GM12864 (cell line): ENCODE measurements at regions not wholly inside any gene's neighbourhood (a gene's known extent, or its start where the extent isn't known, plus 50 kb on each side); places are given as distances from the start of the nearest gene placed in this dataset.

Experiments
- DNase-seq: peaks from one replicate; pipeline ENCODE4 v3.0.0-alpha.2; 2011; ENCODE audit warnings: low read depth
- H3K4me3 ChIP-seq: 2 replicates; pipeline ENCODE4 v1.5.1; 2011; ENCODE audit warnings: mild to moderate bottlenecking, low read depth, low read length, control low read depth
- CTCF ChIP-seq: IDR thresholded peaks from 2 replicates; pipeline ENCODE4 v1.5.1; 2011; ENCODE audit warnings: low read depth, mild to moderate bottlenecking, moderate library complexity, low read length, control low read depth, inconsistent platforms; ENCODE audit errors: missing control alignments

GRCh38 chr12:69083689-69084088 lies 150.7 kb upstream of the CPM start:
- no peak for TF ChIP-seq CTCF
- no peak overlapping the region for H3K4me3 ChIP-seq
- no peak for DNase-seq

DNA sequence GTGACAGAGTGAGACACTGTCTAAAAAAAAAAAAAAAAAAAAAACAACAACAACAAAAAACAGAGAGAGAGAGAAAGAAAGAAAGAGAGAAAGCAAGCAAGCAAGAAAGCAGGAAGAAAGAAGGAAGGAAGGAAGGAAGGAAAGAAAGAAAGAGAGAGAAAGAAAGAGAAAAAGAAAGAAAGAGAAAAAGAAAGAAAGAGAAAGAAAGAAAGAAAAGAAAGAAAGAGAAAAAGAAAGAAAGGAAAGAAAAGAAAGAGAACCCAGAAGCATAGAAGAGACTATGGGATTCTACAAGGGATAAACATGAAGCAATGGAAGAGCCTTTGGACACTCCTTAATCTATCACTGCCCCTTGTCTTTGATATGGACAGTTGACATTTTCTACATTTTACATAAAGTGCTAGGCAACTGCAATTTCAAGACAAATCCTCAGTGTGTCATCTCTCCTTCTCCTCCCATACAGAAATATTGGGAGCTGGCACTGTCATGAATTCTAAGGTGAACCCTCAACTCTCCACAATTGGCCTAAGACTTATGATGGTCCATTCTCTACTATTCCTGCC lies 151.9 kb upstream of the CPM start:
- no peak for TF ChIP-seq CTCF
- H3K4me3 ChIP-seq, result no peak overlapping the region
- DNase-seq, result no peak

DNA sequence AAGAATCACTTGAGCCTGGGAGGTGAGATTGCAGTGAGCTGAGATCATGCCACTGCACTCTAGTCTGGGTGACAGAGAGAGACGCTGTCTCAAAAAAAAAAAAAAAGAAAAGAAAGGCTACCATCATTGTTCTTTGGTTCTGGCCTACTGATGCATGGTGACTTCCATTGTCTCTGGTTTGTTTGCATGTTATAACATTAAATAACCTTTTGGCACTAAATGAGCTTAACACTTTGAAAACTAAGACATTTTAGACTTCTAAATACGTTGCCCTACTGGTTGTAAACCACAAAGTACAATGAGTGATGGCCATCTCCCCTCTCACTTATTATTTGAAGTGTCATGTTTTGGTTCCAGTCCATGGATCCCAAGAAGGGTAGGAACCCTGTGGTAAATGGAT lies 152.9 kb upstream of the CPM start:
- no peak for DNase-seq
- TF ChIP-seq CTCF, result no peak
- H3K4me3 ChIP-seq, result no peak overlapping the region

DNA sequence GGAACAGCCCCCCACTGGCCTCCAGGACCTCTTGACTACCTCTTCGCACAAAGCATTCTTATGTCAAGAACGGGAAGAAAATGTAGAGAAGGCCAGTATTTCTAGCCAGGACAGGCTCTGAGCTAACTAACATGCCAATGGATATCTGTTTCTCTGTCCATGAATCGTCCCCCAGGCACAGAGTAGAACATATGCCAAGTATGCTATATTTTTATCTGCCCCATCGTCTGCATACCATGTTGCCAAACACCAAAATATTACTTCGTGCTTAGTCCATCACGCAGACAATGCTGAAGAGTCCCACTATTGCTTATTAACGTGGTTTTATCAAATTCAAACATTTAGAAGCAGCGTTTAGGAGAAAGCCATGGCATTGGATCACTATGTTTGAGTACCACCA lies 151.4 kb upstream of the CPSF6 start:
- no peak for TF ChIP-seq CTCF
- DNase-seq, result no peak

DNA sequence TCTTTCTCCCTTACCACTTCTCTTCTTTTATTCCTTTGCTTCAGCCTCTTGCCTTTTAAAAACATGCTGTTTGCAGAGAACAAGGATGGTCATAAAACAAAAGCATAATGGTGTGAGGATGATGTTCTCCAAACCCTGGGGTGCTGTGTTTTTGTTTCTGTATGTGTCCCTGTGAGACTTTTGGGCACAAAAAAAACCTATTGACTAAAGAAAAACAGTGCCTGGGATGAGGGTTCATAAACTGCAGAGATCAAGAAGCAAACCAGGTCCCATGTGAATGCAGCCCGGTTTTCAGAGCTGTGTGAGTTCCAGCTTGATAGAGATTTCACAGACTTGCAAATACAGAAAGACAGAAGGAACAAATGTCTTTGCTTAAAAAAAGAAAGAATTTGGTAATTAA lies 148.6 kb upstream of the CPSF6 start:
- no peak overlapping the region for H3K4me3 ChIP-seq
- TF ChIP-seq CTCF, result no peak
- DNase-seq, result no peak

More for the DNA sequence above, 151.4 kb upstream of the CPSF6 start:
- no peak overlapping the region for H3K4me3 ChIP-seq

GRCh38 chr12:69091442-69092017 lies 147.8 kb upstream of the CPSF6 start:
- no peak for TF ChIP-seq CTCF
- DNase-seq, result no peak
- no peak overlapping the region for H3K4me3 ChIP-seq

GRCh38 chr12:69092137-69092536 lies 147.2 kb upstream of the CPSF6 start:
- TF ChIP-seq CTCF, result no peak
- no peak overlapping the region for H3K4me3 ChIP-seq
- DNase-seq, result no peak
